KBM-7 (cell line): ENCODE measurements at regions not wholly inside any gene's neighbourhood (a gene's known extent, or its start where the extent isn't known, plus 50 kb on each side); places are given as distances from the start of the nearest gene placed in this dataset.
"Not testable (repeated sequence)": the region's sequence is repeated elsewhere in the genome, so short reads cannot be mapped to it uniquely, and the experiment has no call there.

ENCODE experiments used
- DNase-seq: peaks from one replicate; pipeline ENCODE4 v3.0.0-alpha.2; 2015
- in situ Hi-C: fragments of 300-500 bp; cut with MboI; formaldehyde crosslinking; loops from 2 replicates; pipeline ENCODE4 v1.14.3; 2020; ENCODE audit warnings: low sequenced_read_pairs, low pct_unique_long_range_greater_than_20kb, mixed read lengths

DNA sequence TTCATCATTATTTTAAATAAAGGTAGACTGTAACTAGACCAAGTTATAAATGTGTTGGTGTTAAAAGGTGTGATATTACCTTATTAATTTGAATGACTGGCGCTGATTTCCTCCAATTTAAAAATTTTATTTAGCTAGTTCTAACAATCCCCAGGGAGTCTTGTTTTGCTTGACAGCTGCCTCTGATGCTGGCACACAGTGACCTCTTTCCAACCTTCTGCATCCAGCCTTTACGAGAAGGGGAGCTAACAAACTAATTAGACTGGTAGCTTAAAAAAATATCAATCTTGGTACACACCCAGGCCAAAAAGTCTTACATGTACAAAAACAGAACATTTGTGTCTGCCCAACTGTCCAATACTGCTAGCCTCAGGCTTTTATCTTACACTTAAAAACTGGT, 51.8 kb upstream of the ENPEP start:
- DNase-seq, result no peak
- in situ Hi-C loops, result no loop called here

DNA sequence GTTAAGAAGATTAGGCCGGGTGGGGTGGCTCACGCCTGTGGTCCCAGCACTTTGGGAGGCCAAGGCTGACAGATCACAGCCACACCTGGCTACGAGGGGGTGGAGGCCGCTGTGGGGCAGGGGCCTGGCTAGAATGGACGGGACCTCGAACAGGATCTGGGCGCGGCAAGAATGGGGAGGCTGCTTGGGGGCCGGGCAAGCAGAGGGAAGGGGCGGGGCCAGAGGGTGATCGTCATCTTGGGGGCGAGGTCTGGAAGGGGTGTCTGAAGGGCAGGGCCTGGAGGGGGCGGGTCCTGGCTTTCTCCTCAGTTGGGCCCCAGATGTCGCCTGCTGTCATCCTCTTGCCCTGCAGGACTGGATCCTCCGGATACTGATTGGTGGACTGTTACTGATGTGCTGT, 57.3 kb upstream of the ENPEP start:
- no peak for DNase-seq
- in situ Hi-C loops, result no loop called here

- in situ Hi-C loops, result no loop called here
- no peak for DNase-seq
Measured at GRCh38 chr4:110417136-110417535, 58.8 kb upstream of the ENPEP start.

DNA sequence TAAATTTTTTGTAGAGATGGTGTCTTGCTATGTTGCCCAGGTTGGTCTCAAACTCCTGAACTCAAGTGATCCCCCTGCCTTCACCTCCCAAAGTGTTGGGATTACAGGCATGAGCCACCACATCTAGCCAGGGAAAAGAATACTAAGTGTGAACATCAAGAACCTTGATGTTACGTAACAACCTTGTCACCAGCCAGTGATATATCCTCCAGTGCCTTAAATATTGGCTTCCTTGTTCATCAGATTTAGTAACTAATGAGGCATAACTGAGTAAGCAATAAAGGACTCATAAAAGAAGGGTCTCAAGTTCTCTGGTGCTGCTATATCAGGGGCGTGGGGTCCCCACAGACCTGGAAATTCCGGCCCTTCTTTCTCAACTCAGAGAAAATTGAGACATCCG, 60.5 kb upstream of the ENPEP start:
- DNase-seq, result no peak
- in situ Hi-C loops, result no loop called here

- in situ Hi-C loops, result no loop called here
Measured at GRCh38 chr4:110415041-110415440, 60.9 kb upstream of the ENPEP start.

GRCh38 chr4:110414561-110414920, 61.4 kb upstream of the ENPEP start:
- in situ Hi-C loops, result no loop called here
- DNase-seq, result no peak

More at GRCh38 chr4:110415041-110415440, 60.9 kb upstream of the ENPEP start:
- DNase-seq, result no peak

DNA sequence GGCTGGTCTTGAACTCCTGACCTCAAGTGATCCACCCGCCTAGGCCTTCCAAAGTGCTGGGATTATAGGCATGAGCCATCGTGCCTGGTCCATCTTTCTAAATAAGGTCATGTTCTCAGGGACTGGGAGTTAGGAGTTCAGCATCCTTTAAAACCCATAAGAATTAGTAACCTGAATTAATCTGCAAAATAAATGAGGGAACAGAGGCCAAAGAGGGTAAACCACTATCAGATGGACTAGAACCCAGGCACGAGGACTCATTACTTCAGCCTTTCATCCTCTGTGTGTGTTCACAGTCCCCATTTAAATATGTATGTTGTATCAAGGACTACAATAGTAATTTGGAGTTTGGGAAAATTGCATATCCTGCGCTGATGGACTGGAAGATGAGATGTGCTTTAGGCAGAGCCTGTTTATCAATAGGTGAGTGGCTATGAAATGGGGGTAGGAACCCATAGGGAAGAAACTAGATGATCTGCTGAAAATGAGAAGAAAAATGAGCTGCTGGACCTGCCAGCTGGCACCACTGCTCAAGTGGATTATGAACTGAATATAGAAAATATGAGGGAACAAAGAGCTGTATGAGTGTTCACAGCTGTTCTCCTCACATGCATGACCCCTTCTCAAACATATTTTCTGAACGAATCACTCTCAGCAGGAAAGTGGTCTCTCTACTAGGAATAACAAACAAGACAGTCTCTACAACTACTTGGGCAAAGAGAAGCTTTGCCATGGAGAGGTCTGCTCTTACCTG, 62.0 kb upstream of the ENPEP start:
- DNase-seq, in situ Hi-C loops: not testable (repeated sequence)

DNA sequence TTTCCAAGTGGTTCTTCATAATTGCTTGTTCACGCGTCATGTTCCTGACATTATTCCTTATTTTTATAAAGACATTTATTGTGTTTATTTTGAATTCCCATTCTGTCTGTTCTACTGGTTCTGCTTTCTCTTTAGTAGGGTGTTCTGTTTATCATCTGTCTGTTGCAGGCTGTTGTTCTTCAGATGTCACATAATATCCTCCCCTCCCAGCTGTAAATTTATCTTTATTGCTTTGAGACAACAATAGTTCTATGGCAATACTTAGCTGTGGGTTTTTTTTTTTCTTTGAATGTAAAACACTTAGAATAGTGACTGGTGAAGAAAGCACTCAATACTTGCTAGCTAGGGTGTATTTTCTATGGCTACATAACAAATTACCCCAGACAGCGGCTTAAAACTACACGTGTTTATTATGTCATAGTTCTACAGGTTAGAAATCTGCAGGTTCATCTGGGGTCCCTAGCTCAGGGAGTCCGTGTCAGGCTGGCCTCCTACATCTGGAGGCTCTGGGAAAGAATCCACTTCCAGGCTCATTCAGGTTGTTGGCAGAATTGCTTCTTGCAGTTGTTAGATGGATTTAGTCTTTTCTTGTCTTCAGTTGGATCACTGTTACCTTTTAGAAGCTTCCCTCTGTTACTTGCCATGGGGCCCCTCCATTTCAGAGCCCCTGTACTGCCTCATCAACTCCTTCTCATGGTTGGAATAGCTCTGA, 63.4 kb upstream of the ENPEP start:
- in situ Hi-C loops, result no loop called here

DNA sequence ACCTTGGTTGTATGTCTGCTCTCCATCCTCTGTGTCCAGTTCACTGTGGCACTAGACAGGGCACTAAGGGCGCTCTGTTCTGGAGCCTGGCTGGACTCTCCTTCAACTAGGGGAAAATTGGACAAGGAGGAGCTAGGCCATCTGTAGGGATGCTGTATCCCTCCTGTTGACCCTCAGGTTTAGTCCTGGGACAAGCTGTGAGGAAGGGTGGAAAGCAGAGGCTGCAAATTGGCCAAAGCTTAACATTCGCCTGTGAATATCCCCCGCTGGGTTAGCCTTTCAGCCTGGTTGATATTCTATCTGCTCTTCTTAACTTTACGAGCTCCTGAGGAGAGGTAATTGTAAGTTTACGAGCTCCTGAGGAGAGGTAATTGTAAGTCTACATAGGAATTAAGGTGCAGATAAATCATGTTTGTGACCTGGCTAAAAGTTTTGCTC, 64.4 kb upstream of the ENPEP start:
- in situ Hi-C loops, result no loop called here
- DNase-seq, result no peak

More for the DNA sequence above, 63.4 kb upstream of the ENPEP start:
- DNase-seq, result no peak

GRCh38 chr4:110410853-110411573, 64.9 kb upstream of the ENPEP start:
- DNase-seq, in situ Hi-C loops: not testable (repeated sequence)

DNA sequence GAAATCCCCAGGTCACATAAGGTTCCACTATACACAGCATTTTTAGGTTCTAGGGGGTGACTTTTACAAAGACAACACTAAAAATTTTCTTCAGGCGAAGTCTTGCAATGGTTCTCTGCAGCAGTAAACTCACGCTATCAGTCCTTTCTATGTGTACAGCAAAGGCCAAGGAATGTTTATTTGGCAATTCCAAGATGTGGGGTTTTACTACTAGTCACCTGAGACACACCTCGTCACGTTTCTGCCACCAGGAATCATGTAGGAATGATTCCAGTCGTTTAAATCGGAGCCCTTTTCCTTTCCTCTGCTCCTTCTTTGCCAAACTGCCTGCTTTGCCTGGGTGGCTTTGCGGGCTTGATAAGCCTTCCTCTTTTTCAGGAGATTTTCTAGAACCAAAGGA, 75.9 kb upstream of the ENPEP start:
- DNase-seq, result no peak
- in situ Hi-C loops, result no loop called here

DNA sequence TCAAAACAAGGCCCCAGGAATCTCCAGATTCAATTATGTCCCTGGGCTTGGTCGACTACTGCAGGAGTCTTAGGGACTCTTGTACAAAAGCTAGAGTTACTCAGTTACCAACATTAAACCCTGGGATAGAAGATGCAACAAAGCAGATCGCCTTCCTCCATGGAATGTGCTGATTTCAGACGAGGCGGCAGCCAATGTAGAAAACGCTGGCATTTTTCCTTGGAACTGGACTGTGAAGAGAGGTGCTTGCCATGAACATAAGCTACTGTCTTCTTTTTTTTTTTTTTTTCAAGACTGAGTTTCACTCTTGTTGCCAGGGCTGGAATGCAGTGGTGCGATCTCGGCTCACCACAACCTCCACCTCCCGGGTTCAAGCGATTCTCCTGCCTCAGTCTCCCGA, 76.9 kb upstream of the ENPEP start:
- DNase-seq, in situ Hi-C loops: not testable (repeated sequence)

GRCh38 chr4:110396963-110397362, 79.0 kb upstream of the ENPEP start:
- DNase-seq, result no peak
- in situ Hi-C loops, result no loop called here

- no peak for DNase-seq
- in situ Hi-C loops, result no loop called here
Measured at GRCh38 chr4:110395421-110395820, 80.5 kb upstream of the ENPEP start.

GRCh38 chr4:110394871-110395270, 81.1 kb upstream of the ENPEP start:
- in situ Hi-C loops, result no loop called here
- DNase-seq, result no peak

DNA sequence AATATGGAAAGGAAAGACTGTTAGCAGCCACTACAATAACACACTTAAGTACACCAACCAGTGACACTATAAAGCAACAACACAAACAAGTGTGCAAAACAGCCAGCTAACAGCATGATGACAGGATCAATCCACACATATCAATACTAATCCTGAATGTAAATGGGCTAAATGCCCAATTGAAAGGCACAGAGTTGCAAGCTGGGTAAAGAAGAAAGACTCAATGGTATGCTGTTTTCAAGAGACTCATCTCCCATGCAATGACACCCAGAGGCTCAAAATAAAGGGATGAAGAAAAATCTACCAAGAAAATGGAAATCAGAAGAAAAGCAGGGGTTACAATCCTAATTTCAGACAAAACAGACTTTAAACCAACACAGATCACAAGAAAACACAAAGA, 94.2 kb upstream of the ENPEP start:
- in situ Hi-C loops, result no loop called here
- no peak for DNase-seq

- no peak for DNase-seq
- in situ Hi-C loops, result no loop called here
Measured at GRCh38 chr4:110372485-110372884, 103.5 kb upstream of the ENPEP start.

DNA sequence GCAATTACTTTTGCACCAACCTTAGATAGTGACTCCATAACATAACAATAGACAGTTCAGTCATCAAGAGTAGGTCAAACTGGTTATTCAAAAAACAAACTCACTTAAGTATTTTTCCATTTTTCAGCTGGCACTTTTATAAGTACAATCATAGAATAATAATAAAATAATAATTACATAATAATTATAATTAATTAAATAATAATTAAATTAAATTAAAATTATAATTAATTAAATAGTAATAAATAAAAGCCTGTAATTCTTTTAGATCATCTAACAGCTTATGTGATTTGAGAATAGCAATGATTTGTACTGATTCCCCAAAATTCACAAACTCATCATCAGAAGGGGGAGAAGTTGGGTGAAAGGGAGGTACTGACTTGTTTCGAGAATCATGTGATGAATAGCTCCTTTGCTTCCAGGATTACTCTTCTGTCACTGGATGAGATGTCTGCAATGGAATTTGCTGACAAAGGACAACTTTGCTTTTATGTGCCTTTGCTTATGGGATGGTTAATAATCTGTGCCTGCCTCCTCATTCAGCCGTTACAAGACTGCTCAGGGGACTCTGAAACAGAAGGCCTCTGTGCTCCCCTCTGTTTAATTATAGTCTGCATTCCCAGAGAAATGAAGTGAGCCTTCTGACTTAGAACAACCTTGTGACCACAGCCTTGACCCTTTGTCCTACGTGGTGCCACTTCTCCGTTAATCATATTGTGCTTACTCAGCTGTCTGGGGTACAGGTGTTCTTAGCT, 104.8 kb upstream of the ENPEP start:
- DNase-seq, result no peak
- in situ Hi-C loops, result no loop called here

GRCh38 chr4:110368409-110368808, 107.5 kb upstream of the ENPEP start:
- in situ Hi-C loops, result no loop called here

More at GRCh38 chr4:110368409-110368808, 107.5 kb upstream of the ENPEP start:
- no peak for DNase-seq
